A673 (cell line): ENCODE measurements at regions not wholly inside any gene's neighbourhood (a gene's known extent, or its start where the extent isn't known, plus 50 kb on each side); places are given as distances from the start of the nearest gene placed in this dataset.

Experiments
- BruUV-seq: library from RNA; stranded (reverse); fragments of 400-500 nt; replicated peaks from 2 replicates; lab custom pipeline; 2021; lab: Mats Ljungman, UMichigan
- CTCF ChIA-PET: fragments of 300-600 bp; sonication (Branson Sonifier 250); formaldehyde crosslinking; loops from one replicate; lab custom pipeline; 2022; ENCODE audit warnings: antibody characterized with exemption; lab: Charles Lee
- POLR2A ChIA-PET: fragments of 300-600 bp; sonication (Branson Sonifier 250); formaldehyde crosslinking; loops from one replicate; lab custom pipeline; 2022; ENCODE audit warnings: antibody characterized with exemption; ENCODE audit not compliant: low non-redundant PET; lab: Charles Lee
- DNase-seq: peaks from one replicate; pipeline ENCODE4 v3.0.0-alpha.2; 2015; ENCODE audit warnings: low spot score
- H3K27ac ChIP-seq: fragments of 200-600 bp; sonication (generic); 2 replicates; pipeline ENCODE4 v1.5.1; 2016; ENCODE audit warnings: mixed run types, low read depth, mild to moderate bottlenecking, mixed read lengths, antibody characterized with exemption, low read length; ENCODE audit not compliant: poor library complexity, severe bottlenecking
- H3K27me3 ChIP-seq: fragments of 200-600 bp; sonication (generic); replicated peaks from 2 replicates; pipeline ENCODE4 v1.6.1; 2017; ENCODE audit warnings: mixed run types, low read depth, mild to moderate bottlenecking, mixed read lengths, antibody characterized with exemption, low read length; ENCODE audit not compliant: insufficient read depth, poor library complexity
- H3K36me3 ChIP-seq: fragments of 200-600 bp; sonication (generic); 2 replicates; pipeline ENCODE4 v1.6.1; 2016; ENCODE audit warnings: mixed run types, mild to moderate bottlenecking, mixed read lengths, antibody characterized with exemption, low read length; ENCODE audit not compliant: insufficient read depth, poor library complexity, severe bottlenecking
- H3K4me1 ChIP-seq: fragments of 200-600 bp; sonication (generic); 2 replicates; pipeline ENCODE4 v1.6.1; 2017; ENCODE audit warnings: mixed run types, mild to moderate bottlenecking, mixed read lengths, antibody characterized with exemption, low read length; ENCODE audit not compliant: insufficient read depth, poor library complexity, severe bottlenecking
- H3K4me3 ChIP-seq: fragments of 200-600 bp; sonication (generic); 2 replicates; pipeline ENCODE4 v1.5.1; 2016; ENCODE audit warnings: low read depth, mixed run types, mild to moderate bottlenecking, mixed read lengths, low read length; ENCODE audit not compliant: poor library complexity, severe bottlenecking
- H3K9me3 ChIP-seq: fragments of 200-600 bp; sonication (generic); 2 replicates; pipeline ENCODE4 v1.6.1; 2016; ENCODE audit warnings: mixed run types, low read depth, mild to moderate bottlenecking, mixed read lengths, antibody characterized with exemption, low read length; ENCODE audit not compliant: poor library complexity, severe bottlenecking
- EZH2 ChIP-seq: fragments of 200-600 bp; sonication (generic); IDR thresholded peaks from 2 replicates; pipeline ENCODE4 v1.6.1; 2017; ENCODE audit warnings: borderline replicate concordance, low read depth, mild to moderate bottlenecking, mixed read lengths, antibody characterized with exemption, low read length; ENCODE audit not compliant: poor library complexity, severe bottlenecking
- intact Hi-C: fragments of 100-400 bp; cut with micrococcal nuclease; formaldehyde crosslinking; loops from one replicate; pipeline ENCODE4 v1.10.0; 2022; ENCODE audit not compliant: unreplicated experiment
- TF ChIP-seq, protein P1 (sequence below): fragments of 300-800, 200-600 bp; sonication (generic); conservative IDR thresholded peaks from 2 replicates; pipeline ENCODE4 v1.5.1; 2017; ENCODE audit warnings: low read depth, mild to moderate bottlenecking, antibody characterized with exemption, low read length, moderate library complexity, mixed read lengths

DNA sequence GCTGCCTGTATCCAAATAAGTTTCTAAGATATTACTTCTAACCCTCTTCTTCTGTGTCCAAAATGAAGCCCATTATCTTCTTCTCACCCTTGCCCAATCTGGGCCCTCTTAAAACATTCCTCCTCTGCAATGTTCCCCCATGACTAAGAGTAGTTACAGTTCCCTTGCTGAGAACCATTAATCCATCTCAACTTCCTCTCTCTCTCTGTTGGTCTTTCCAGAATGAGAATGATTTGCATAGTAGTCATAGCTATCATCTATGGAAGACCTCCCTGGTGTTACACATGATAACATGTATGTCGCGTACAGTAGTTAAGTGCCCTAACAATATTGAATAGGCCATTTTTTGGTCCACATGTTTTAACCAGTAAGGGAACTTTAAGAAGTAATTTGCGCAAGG, 177.9 kb downstream of the ANXA2 start:
- BruUV-seq: no TSS peak
- Histone ChIP-seq H3K36me3 (no peaks in the 10 kb centered on the region), H3K4me3 (no peak overlapping the region), H3K4me1 (no peaks in the 10 kb centered on the region), H3K9me3 (no peaks in the 10 kb centered on the region), H3K27ac (no peak overlapping the region), H3K27me3 (peaks cover 22% of the 10 kb centered on the region)
- ChIA-PET POLR2A (no interaction called here), CTCF (no interaction called here)
- TF ChIP-seq, protein P1, sequence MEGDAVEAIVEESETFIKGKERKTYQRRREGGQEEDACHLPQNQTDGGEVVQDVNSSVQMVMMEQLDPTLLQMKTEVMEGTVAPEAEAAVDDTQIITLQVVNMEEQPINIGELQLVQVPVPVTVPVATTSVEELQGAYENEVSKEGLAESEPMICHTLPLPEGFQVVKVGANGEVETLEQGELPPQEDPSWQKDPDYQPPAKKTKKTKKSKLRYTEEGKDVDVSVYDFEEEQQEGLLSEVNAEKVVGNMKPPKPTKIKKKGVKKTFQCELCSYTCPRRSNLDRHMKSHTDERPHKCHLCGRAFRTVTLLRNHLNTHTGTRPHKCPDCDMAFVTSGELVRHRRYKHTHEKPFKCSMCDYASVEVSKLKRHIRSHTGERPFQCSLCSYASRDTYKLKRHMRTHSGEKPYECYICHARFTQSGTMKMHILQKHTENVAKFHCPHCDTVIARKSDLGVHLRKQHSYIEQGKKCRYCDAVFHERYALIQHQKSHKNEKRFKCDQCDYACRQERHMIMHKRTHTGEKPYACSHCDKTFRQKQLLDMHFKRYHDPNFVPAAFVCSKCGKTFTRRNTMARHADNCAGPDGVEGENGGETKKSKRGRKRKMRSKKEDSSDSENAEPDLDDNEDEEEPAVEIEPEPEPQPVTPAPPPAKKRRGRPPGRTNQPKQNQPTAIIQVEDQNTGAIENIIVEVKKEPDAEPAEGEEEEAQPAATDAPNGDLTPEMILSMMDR: no peak
- TF ChIP-seq EZH2: no peak
- DNase-seq: no peak
- intact Hi-C loops: no loop called here

DNA sequence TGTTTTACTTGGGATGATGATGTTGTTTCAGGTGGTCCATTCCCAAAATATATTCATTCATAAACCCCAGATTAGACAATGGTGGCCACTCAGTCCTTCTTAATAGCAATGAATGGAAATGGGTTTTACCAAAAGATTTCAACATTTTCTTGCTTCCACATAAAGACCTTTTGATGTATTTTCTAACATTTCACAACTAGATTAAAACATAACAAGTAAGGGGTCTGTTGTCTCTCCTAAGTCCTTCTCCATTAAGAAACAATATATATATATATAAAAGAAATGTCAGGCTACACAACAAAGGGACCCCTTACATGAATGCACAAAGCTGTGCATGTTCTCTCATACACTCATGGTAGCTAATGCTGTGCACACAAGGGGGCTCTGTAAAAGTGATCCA, 176.4 kb downstream of the ANXA2 start:
- intact Hi-C loops: no loop called here
- DNase-seq: no peak
- H3K27ac ChIP-seq: no peak overlapping the region
- H3K4me3 ChIP-seq: no peak overlapping the region
- no TSS peak for BruUV-seq
- H3K9me3 ChIP-seq: no peaks in the 10 kb centered on the region
- no peaks in the 10 kb centered on the region for H3K36me3 ChIP-seq
- CTCF ChIA-PET: no interaction called here
- POLR2A ChIA-PET: no interaction called here
- no peaks in the 10 kb centered on the region for H3K4me1 ChIP-seq
- TF ChIP-seq, protein P1: no peak
- no peak for TF ChIP-seq EZH2
- H3K27me3 ChIP-seq: peaks cover 23% of the 10 kb centered on the region

DNA sequence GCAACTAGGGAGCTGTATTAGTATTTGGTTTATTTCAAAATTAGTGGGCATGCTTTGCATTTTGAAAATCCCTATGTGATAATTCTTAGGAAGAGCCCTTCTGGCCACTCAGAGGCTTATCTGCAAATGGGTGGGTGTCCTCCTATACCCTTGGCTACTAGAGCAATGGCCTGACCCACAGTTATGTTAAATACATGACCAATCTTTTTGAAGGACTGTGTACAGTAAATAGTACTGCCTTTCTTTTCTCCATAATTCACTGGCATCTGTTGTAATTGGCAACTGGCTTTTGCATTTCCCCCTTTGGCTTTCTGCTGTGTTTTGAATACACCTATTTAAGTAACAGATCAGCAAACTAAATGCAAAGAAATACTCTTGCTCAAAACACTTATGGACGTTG, 175.4 kb downstream of the ANXA2 start:
- CTCF ChIA-PET: no interaction called here
- no peak overlapping the region for H3K27ac ChIP-seq
- no peaks in the 10 kb centered on the region for H3K9me3 ChIP-seq
- H3K4me1 ChIP-seq: no peaks in the 10 kb centered on the region
- intact Hi-C loops: no loop called here
- TF ChIP-seq, protein P1: no peak
- TF ChIP-seq EZH2: no peak
- DNase-seq: no peak
- no peak overlapping the region for H3K4me3 ChIP-seq
- peaks cover 23% of the 10 kb centered on the region for H3K27me3 ChIP-seq
- no TSS peak for BruUV-seq
- POLR2A ChIA-PET: no interaction called here
- H3K36me3 ChIP-seq: no peaks in the 10 kb centered on the region
